GM21717 (cell line): ENCODE measurements at regions not wholly inside any gene's neighbourhood (a gene's known extent, or its start where the extent isn't known, plus 50 kb on each side); places are given as distances from the start of the nearest gene placed in this dataset.
A peak's percentile ranks its signal among the peaks of the same experiment; 100 is the strongest.

Experiments
- ATAC-seq: cut with Tn5 transposase; IDR thresholded peaks from one replicate; pipeline ENCODE4 v1.9.1; 2021; ENCODE audit warnings: mild to moderate bottlenecking, moderate library complexity; ENCODE audit not compliant: unreplicated experiment

- no peak for ATAC-seq
These were observed 106.7 kb upstream of the SLC28A3 start for GRCh38 chr9:84447305-84447704.

GRCh38 chr9:84450029-84450428 is 109.5 kb upstream of the SLC28A3 start:
- ATAC-seq, result no peak

DNA sequence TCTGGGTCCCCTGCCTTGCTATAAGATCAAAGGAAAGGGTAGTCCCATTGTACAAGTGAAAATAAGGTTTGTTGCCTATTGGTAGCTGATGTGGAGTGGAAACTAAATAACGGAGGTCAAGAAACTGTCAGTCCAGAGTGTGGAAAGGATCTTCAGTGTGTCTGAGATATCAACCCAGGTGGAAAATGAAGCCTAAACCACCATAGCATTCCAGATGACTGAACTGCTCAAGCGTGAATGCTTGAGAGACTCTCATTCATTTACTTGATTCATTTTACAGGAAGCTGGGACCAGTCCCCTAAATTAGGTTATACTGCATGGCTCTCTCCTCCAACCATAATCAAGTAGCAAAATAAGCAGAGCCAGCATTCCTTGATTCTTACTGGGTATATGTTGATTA is 116.0 kb upstream of the SLC28A3 start:
- ATAC-seq, result no peak

DNA sequence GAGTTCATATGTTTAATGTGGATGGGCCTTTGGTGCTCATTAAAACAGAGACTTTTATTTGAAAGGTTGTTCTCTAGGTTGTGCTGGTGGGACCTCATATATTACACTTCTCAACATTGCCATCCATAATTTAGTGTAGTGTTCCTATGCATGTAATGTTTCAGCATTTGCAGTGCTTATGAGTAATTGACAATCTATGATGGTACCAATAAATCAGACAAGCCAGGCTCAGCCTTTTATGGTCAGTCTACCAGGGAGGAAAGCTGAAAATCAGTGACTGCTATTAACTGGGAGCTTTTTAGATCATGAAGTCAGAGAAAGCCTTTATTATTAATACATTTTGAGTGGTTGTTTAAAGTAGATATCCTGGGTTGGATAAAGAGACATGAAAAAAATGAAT is 120.1 kb upstream of the SLC28A3 start:
- ATAC-seq, result no peak

DNA sequence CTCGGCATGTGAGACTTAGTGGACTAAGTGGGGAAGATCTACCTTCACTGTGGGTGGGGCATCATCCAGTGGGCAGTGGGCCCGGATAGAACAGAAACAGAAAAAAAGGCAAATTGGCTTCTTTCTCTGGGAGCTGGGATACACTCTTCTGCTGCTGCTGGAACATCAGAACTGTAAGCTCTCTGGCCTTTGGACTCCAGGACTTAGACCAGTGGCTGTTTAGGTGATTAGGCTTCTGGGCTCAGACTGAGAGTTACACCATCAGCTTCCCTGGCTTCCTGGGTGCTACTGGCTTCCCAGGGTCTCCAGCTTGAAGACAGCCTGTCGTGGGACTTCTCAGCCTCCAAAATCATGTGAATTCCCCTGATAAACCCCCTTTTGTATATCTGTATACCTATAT is 122.7 kb upstream of the SLC28A3 start:
- ATAC-seq, result no peak

GRCh38 chr9:84466580-84467285 is 126.2 kb upstream of the SLC28A3 start:
- ATAC-seq, result no peak

GRCh38 chr9:84471816-84472215 is 131.3 kb upstream of the SLC28A3 start:
- no peak for ATAC-seq

GRCh38 chr9:84478996-84479395 is 138.4 kb upstream of the SLC28A3 start:
- ATAC-seq, result no peak

- ATAC-seq, result no peak
These were observed 139.5 kb upstream of the SLC28A3 start for GRCh38 chr9:84480071-84480470.

- ATAC-seq, result no peak
These were observed 140.7 kb upstream of the SLC28A3 start for GRCh38 chr9:84481231-84481630.

DNA sequence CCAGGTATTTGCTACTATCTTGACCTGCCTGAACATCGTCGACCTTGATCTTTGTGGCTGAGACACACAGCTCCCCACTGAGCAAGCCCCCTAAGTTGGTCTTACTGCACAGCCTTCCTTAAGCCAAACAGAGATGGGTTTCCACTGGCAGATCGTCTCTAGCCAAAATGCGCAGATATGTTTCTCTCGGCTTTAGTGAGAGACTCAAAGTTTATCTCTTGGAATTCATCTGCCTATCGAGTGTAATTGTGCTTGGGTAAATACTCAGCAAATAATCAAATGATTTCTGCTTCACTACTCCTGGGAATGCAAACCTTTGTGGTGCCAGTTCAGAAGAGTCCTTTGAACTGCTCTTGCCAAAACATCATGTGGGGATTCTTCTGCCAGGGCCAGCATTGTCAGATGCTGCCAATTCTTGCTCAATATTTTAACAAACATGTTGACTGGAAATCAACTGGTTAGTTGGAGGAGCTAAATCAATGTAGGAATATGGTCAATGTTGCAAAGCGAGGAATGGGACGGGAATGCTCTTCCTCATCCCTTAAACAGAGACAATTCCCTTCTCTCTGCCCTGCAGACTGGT is 141.2 kb upstream of the SLC28A3 start:
- ATAC-seq, result no peak

GRCh38 chr9:84482607-84483006 is 142.0 kb upstream of the SLC28A3 start:
- no peak for ATAC-seq

DNA sequence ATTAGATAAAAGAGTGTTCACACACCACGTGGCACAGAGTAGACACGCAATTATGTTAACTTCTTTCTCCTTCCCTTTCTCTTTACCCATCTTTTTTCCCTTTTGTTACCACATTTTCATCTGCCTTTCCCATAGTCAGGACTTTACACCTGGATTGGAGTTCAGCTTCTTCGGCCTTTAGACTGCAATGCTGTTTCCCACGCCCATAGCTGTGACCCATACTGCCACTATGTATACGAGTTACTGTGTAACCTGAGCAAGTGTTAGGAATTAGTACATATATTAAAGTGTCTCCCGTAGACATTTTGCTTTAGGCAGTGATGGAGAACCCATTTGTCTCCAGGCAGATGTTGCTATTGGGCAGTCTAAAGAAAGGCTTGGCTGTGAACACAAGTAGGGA is 143.6 kb upstream of the SLC28A3 start:
- no peak for ATAC-seq

DNA sequence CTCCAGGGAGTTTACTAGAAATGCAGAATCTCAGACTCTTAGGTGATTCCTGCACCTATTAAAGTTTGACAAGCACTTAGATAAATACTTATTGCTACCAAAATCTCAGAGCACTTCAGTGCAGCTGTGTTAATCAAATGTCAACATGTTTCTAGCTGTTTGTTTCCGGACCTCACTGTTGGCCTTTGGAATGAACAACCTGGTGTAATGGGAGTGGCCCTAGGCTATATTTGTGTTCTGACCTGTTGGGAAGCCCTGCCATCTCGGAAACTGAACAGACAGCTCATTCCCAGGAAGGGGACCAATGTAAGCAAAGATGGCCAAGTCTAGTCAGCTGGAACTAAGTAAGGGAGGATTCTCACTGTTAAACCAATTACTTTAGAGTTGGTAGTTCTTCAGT is 145.0 kb upstream of the SLC28A3 start:
- ATAC-seq, result no peak

GRCh38 chr9:84486663-84487062 is 146.1 kb upstream of the SLC28A3 start:
- no peak for ATAC-seq

DNA sequence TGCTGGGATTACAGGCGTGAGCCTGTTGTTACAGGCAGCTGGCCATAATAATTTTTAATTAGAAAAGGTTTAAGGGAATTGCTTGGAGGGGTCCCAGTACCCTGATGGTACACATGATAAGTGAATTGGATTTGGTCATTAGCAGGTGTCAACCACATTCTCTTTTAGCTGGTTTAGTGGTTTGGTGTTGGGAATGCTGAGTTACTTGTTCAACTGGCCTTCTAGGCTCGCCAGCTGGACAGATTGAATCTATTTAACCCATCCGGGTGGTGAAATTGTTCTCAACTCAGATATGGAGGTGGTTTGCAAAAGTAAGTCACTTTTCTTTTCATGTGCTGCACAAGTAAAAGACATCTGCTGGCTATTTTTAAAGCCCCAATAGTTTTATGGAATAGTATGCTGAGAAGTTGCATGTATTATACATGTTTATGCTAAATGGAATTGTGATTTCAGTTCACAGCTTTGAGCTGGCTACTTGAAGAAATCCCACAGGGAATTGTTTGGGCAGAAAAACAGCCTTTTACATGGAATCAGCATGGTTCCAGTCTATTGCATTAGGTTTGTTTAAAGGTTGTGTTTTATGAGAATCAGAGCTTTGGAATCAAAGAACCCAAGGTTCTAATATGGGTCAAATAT is 149.8 kb upstream of the SLC28A3 start:
- ATAC-seq, result no peak

- no peak for ATAC-seq
These were observed 150.3 kb upstream of the SLC28A3 start for GRCh38 chr9:84490842-84491325.

DNA sequence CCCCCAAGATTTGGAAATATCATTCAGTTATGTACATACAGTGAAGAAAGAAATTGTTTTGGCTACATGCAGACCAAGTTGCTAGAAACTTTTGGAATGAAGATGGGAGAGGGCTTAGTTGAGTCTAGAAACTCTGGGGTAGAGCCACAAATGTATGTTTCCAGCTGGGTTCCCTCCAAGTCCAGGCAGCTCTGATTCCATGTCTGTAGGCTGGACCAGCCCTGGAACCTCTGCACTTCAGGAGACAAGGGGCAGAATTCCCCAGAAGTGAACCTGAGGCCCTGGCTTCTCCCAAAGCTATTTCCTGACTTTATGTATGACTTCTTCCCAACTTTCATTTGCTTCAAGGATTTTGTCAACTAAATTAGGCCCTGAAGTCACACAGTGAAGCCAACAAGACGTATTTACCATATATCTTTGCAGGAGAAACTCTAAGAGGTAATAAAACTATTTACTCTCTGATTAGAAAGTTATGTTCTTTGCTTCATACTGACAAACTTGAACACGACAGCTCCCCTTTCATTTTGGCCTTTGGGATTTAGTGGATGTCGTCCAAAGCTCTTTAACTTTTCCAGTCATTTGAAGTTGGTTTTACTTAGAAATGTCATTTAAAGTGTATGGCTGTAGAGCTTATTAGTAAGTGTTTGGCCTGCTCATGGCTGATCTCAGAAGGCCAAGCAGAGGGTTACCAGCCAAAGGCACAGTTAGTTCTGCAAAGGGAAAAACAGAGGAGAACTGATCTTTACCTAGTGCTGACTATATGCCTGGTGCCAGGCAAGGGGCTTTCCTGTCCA is 152.0 kb upstream of the SLC28A3 start:
- no peak for ATAC-seq

- no peak for ATAC-seq
These were observed 152.9 kb upstream of the SLC28A3 start for GRCh38 chr9:84493284-84493947.

DNA sequence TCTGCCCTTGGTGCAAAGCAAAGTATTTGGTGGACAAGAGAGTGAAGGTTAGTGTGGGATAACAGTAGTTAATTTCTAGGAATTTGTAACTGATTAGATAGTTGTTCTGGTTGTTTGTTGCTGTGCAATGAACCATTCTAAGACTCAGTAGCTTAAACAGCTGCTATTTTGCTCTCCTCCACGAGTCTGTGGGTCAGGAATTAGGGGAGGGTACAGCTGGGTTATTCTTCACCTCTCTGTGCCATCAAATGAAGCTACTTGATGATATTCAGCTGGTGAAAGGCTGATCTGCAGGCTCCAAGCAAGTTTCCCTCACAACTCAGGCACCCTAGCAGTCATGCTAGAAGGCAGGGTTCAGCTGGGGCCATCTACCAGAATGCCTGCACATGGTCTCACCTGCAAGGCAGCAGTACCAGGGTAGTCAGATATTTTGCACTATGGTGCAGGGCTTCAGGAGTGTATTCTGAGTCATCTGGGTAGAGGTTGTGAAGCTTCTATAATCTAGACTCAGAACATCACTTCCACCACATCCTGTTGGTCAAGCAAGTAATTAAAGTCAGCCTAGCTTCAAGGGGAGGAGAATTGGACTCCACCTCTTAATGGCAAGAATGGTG is 159.5 kb upstream of the SLC28A3 start:
- ATAC-seq, result peak; percentile 72

DNA sequence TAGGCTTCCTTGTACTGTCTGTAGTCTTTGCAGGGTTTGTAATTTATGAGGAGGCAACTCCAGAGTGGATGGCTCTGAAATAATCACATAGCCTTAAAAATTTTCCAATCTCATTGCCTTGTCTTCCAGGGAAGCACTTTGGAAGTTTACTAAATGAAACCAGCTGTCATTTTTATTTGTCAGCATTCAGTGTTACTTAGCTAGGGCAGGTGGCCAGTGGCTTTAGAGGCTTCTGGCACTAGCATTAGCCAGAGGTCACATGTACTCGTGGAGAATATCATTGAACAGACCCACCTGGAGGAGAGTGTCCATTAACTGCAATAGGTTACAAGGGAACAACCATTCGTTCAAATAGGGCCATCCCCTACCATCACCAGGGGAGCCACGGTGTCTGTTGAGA is 160.3 kb upstream of the SLC28A3 start:
- ATAC-seq, result no peak
